Neural progenitor cell (in vitro differentiated cells): ENCODE measurements at regions not wholly inside any gene's neighbourhood (a gene's known extent, or its start where the extent isn't known, plus 50 kb on each side); places are given as distances from the start of the nearest gene placed in this dataset.

Experiments
- DNase-seq: peaks from one replicate; pipeline ENCODE4 v3.0.0-alpha.2; 2016; ENCODE audit warnings: low spot score
- H2AFZ ChIP-seq: fragments of 200-600 bp; sonication (generic); replicated peaks from 2 replicates; pipeline ENCODE4 v1.6.1; 2016; ENCODE audit warnings: antibody characterized with exemption
- H3F3A ChIP-seq: fragments of 200-600 bp; sonication (generic); 2 replicates; pipeline ENCODE4 v1.6.1; 2016; ENCODE audit warnings: antibody characterized with exemption, low read depth
- H3K27ac ChIP-seq: fragments of 200-600 bp; sonication (generic); 2 replicates; pipeline ENCODE4 v1.5.1; 2016; ENCODE audit warnings: mild to moderate bottlenecking
- H3K27me3 ChIP-seq: fragments of 200-600 bp; sonication (generic); 2 replicates; pipeline ENCODE4 v1.6.1; 2016; ENCODE audit warnings: mild to moderate bottlenecking, moderate library complexity
- H3K36me3 ChIP-seq: fragments of 200-600 bp; sonication (generic); 2 replicates; pipeline ENCODE4 v1.5.1; 2016
- H3K4me1 ChIP-seq: fragments of 200-600 bp; sonication (generic); 2 replicates; pipeline ENCODE4 v1.6.1; 2016; ENCODE audit warnings: mixed run types
- H3K4me2 ChIP-seq: fragments of 200-600 bp; sonication (generic); 2 replicates; pipeline ENCODE4 v1.6.1; 2016
- H3K4me3 ChIP-seq: fragments of 200-600 bp; sonication (generic); 2 replicates; pipeline ENCODE4 v1.5.1; 2016
- H3K79me2 ChIP-seq: fragments of 200-600 bp; sonication (generic); 2 replicates; pipeline ENCODE4 v1.6.1; 2016; ENCODE audit warnings: low read depth
- H3K9ac ChIP-seq: fragments of 200-600 bp; sonication (generic); 2 replicates; pipeline ENCODE4 v1.6.1; 2016
- H3K9me3 ChIP-seq: fragments of 200-600 bp; sonication (generic); 2 replicates; pipeline ENCODE4 v1.5.1; 2016; ENCODE audit warnings: low read depth
- H4K20me1 ChIP-seq: fragments of 200-600 bp; sonication (generic); 2 replicates; pipeline ENCODE4 v1.6.1; 2016; ENCODE audit warnings: low read depth
- H3K27ac Mint-ChIP-seq: 3 replicates; pipeline ENCODE4 v1.8.0; 2021; ENCODE audit warnings: mixed read lengths
- H3K27me3 Mint-ChIP-seq: 2 replicates; pipeline ENCODE4 v1.8.0; 2022; ENCODE audit warnings: low read depth, mild to moderate bottlenecking, inconsistent platforms, moderate library complexity, mixed read lengths; ENCODE audit not compliant: insufficient read depth
- H3K36me3 Mint-ChIP-seq: 3 replicates; pipeline ENCODE4 v1.8.0; 2021; ENCODE audit warnings: mixed read lengths
- H3K4me1 Mint-ChIP-seq: 3 replicates; pipeline ENCODE4 v1.8.0; 2021; ENCODE audit warnings: mixed read lengths
- H3K4me3 Mint-ChIP-seq: 3 replicates; pipeline ENCODE4 v1.8.0; 2021; ENCODE audit warnings: mild to moderate bottlenecking, moderate library complexity, mixed read lengths
- H3K9me3 Mint-ChIP-seq: 3 replicates; pipeline ENCODE4 v1.8.0; 2020; ENCODE audit warnings: mixed read lengths
- CTCF ChIP-seq: fragments of 200-600 bp; sonication (generic); IDR thresholded peaks from 2 replicates; pipeline ENCODE4 v1.5.1; 2017; ENCODE audit warnings: antibody characterized with exemption, mild to moderate bottlenecking
- EZH2 ChIP-seq: fragments of 200-600 bp; sonication (generic); IDR thresholded peaks from 2 replicates; pipeline ENCODE4 v1.6.1; 2017; ENCODE audit warnings: antibody characterized with exemption, mild to moderate bottlenecking, moderate library complexity
- EZH2phosphoT487 ChIP-seq: fragments of 200-600 bp; sonication (generic); IDR thresholded peaks from 2 replicates; pipeline ENCODE4 v1.6.1; 2017; ENCODE audit warnings: antibody characterized with exemption

GRCh38 chr5:106200971-106201370 lies 1469.8 kb downstream of the EFNA5 start:
- no peak overlapping the region for H3K4me2 ChIP-seq
- Mint-ChIP-seq H3K27me3 (no peaks in the 10 kb centered on the region), H3K4me3 (no peak overlapping the region), H3K9me3 (peaks cover 2% of the 10 kb centered on the region), H3K36me3 (no peaks in the 10 kb centered on the region), H3K27ac (no peak overlapping the region), H3K4me1 (no peaks in the 10 kb centered on the region)
- no peak overlapping the region for H3K27ac ChIP-seq
- no peak overlapping the region for H3K9ac ChIP-seq
- TF ChIP-seq CTCF (no peak), EZH2 (no peak), EZH2phosphoT487 (no peak)
- no peaks in the 10 kb centered on the region for H3K9me3 ChIP-seq
- no peak overlapping the region for H2AFZ ChIP-seq
- no peak for DNase-seq
- H3K27me3 ChIP-seq: no peaks in the 10 kb centered on the region
- H3F3A ChIP-seq: no peaks in the 10 kb centered on the region
- H4K20me1 ChIP-seq: no peaks in the 10 kb centered on the region
- no peaks in the 10 kb centered on the region for H3K4me1 ChIP-seq
- H3K4me3 ChIP-seq: no peak overlapping the region
- no peaks in the 10 kb centered on the region for H3K36me3 ChIP-seq
- no peaks in the 10 kb centered on the region for H3K79me2 ChIP-seq

GRCh38 chr5:106195679-106196474 lies 1474.9 kb downstream of the EFNA5 start:
- H2AFZ ChIP-seq: peak overlapping the region; percentile 9
- H3K4me2 ChIP-seq: no peak overlapping the region
- H3K9me3 ChIP-seq: no peaks in the 10 kb centered on the region
- H3K27me3 ChIP-seq: no peaks in the 10 kb centered on the region
- DNase-seq: no peak
- Mint-ChIP-seq H3K4me1 (no peaks in the 10 kb centered on the region), H3K4me3 (no peak overlapping the region), H3K27me3 (no peaks in the 10 kb centered on the region), H3K36me3 (no peaks in the 10 kb centered on the region), H3K9me3 (no peaks in the 10 kb centered on the region), H3K27ac (no peak overlapping the region)
- TF ChIP-seq CTCF (no peak), EZH2phosphoT487 (no peak), EZH2 (no peak)
- no peaks in the 10 kb centered on the region for H4K20me1 ChIP-seq
- no peak overlapping the region for H3K4me3 ChIP-seq
- no peaks in the 10 kb centered on the region for H3K4me1 ChIP-seq
- H3K36me3 ChIP-seq: no peaks in the 10 kb centered on the region
- H3K27ac ChIP-seq: no peak overlapping the region
- H3K9ac ChIP-seq: no peak overlapping the region
- H3F3A ChIP-seq: no peaks in the 10 kb centered on the region
- no peaks in the 10 kb centered on the region for H3K79me2 ChIP-seq

- Mint-ChIP-seq H3K4me3 (no peak overlapping the region), H3K27ac (no peak overlapping the region), H3K27me3 (no peaks in the 10 kb centered on the region), H3K36me3 (no peaks in the 10 kb centered on the region), H3K4me1 (no peaks in the 10 kb centered on the region), H3K9me3 (no peaks in the 10 kb centered on the region)
- no peak overlapping the region for H2AFZ ChIP-seq
- H3K4me3 ChIP-seq: no peak overlapping the region
- H3K4me2 ChIP-seq: no peak overlapping the region
- no peak overlapping the region for H3K9ac ChIP-seq
- no peaks in the 10 kb centered on the region for H3K4me1 ChIP-seq
- H3K27me3 ChIP-seq: no peaks in the 10 kb centered on the region
- no peaks in the 10 kb centered on the region for H3K79me2 ChIP-seq
- no peak overlapping the region for H3K27ac ChIP-seq
- no peaks in the 10 kb centered on the region for H3K36me3 ChIP-seq
- H4K20me1 ChIP-seq: no peaks in the 10 kb centered on the region
- no peaks in the 10 kb centered on the region for H3F3A ChIP-seq
- TF ChIP-seq EZH2phosphoT487 (no peak), EZH2 (no peak), CTCF (no peak)
- DNase-seq: no peak
- H3K9me3 ChIP-seq: no peaks in the 10 kb centered on the region
These were observed 1481.5 kb downstream of the EFNA5 start for GRCh38 chr5:106189121-106189809.
